Aorta (tissue), 5 donors: ENCODE measurements at regions not wholly inside any gene's neighbourhood (a gene's known extent, or its start where the extent isn't known, plus 50 kb on each side); places are given as distances from the start of the nearest gene placed in this dataset.

Source experiments
- ATAC-seq: fragments of 200-7000 bp; cut with Tn5 transposase; one replicate; pipeline ENCODE4 v1.9.1; 2022; ENCODE audit warnings: moderate library complexity; ENCODE audit not compliant: low FRiP score
- DNase-seq, 2 donors: peaks; one replicate each; pipeline ENCODE4 v3.0.0-alpha.2; 2020
- H3K27ac ChIP-seq, 2 donors: one replicate each; pipeline ENCODE4 v1.5.1; 2013; ENCODE audit warnings: low read length in 2 of 2, mild to moderate bottlenecking in 2 of 2, moderate library complexity in 2 of 2, control low read depth in 1 of 2, inconsistent platforms in 1 of 2, low read depth in 1 of 2
- H3K27me3 ChIP-seq, 2 donors: one replicate each; pipeline ENCODE4 v1.6.1; 2013; ENCODE audit warnings: control low read depth in 1 of 2, low read length in 1 of 2, mild to moderate bottlenecking in 1 of 2, moderate library complexity in 1 of 2; ENCODE audit not compliant: insufficient read depth in 2 of 2, control insufficient read depth in 1 of 2
- H3K36me3 ChIP-seq, 2 donors: one replicate each; pipeline ENCODE4 v1.6.1; 2013; ENCODE audit warnings: control low read depth in 1 of 2, low read length in 1 of 2, mild to moderate bottlenecking in 1 of 2; ENCODE audit not compliant: insufficient read depth in 2 of 2, control insufficient read depth in 1 of 2
- H3K4me1 ChIP-seq, 2 donors: one replicate each; pipeline ENCODE4 v1.6.1; 2013; ENCODE audit warnings: low read length in 2 of 2, control low read depth in 1 of 2, mild to moderate bottlenecking in 1 of 2, moderate library complexity in 1 of 2; ENCODE audit not compliant: insufficient read depth in 2 of 2, control insufficient read depth in 1 of 2
- H3K4me3 ChIP-seq, 2 donors: one replicate each; pipeline ENCODE4 v1.5.1; 2013; ENCODE audit warnings: low read length in 2 of 2, control low read depth in 1 of 2, mild to moderate bottlenecking in 1 of 2
- H3K9me3 ChIP-seq: one replicate; pipeline ENCODE4 v1.6.1; 2013; ENCODE audit warnings: mild to moderate bottlenecking, low read length; ENCODE audit not compliant: control insufficient read depth
- WGBS, 2 donors: extraction: QIAGEN DNeasy Blood & Tissue Kit; methylation state at CpG; one replicate each; pipeline ENCODE4 v1.1.7; 2013; 5-methylcytosine and 5-hydroxymethylcytosine counted together
- intact Hi-C, 2 donors: fragments of 100-400 bp; cut with DNase I; formaldehyde crosslinking; loops; one replicate each; pipeline versions ENCODE4 v1.14.2 to v1.15.0; 2022
- donor health status: healthy with polysubstance abuse.
- donor health status: Bipolar disorder and iron deficiency.
- donor health status: DM: no; HTN: no; CAD: no.
- donor health status: DM: no; HTN: no; CAD: no.
- donor health status: DM: yes; HTN: yes; CAD: no.

- WGBS, 2 donors = 90 to 94% methylated on average over 7 of the region's 7 CpGs
- intact Hi-C loops = no loop called here
- Histone ChIP-seq H3K4me3 (no peak overlapping the region), H3K4me1 (no peaks in the 10 kb centered on the region), H3K9me3 (no peaks in the 10 kb centered on the region), H3K27me3 (no peaks in the 10 kb centered on the region), H3K27ac (no peak overlapping the region), H3K36me3 (no peaks in the 10 kb centered on the region)
- DNase-seq (peak in 1 of 2 donors; percentile 63), ATAC-seq (no peak)
Observed at GRCh38 chr4:32318926-32319325, 1598.8 kb downstream of the PCDH7 start.

GRCh38 chr4:32321421-32321820, 1601.3 kb downstream of the PCDH7 start:
- intact Hi-C loops = no loop called here
- Histone ChIP-seq H3K27me3 (no peaks in the 10 kb centered on the region), H3K9me3 (no peaks in the 10 kb centered on the region), H3K27ac (no peak overlapping the region), H3K4me1 (no peaks in the 10 kb centered on the region), H3K36me3 (no peaks in the 10 kb centered on the region), H3K4me3 (no peak overlapping the region)
- ATAC-seq (no peak), DNase-seq (no peak)
- 60 to 74% methylated on average over 3 of the region's 3 CpGs for WGBS, 2 donors

- no peaks in the 10 kb centered on the region for H3K36me3 ChIP-seq
- no peak overlapping the region for H3K27ac ChIP-seq
- H3K4me3 ChIP-seq = no peak overlapping the region
- no peaks in the 10 kb centered on the region for H3K9me3 ChIP-seq
- no peaks in the 10 kb centered on the region for H3K4me1 ChIP-seq
- ATAC-seq = no peak
- 88 to 89% methylated on average over 1 of the region's 1 CpG for WGBS, 2 donors
- H3K27me3 ChIP-seq = no peaks in the 10 kb centered on the region
- intact Hi-C loops = no loop called here
- DNase-seq = no peak
Observed at GRCh38 chr4:32334759-32335158, 1614.6 kb downstream of the PCDH7 start.

GRCh38 chr4:32337403-32337802, 1617.2 kb downstream of the PCDH7 start:
- Histone ChIP-seq H3K36me3 (no peaks in the 10 kb centered on the region), H3K4me3 (no peak overlapping the region), H3K27ac (no peak overlapping the region), H3K4me1 (no peaks in the 10 kb centered on the region), H3K27me3 (no peaks in the 10 kb centered on the region), H3K9me3 (no peaks in the 10 kb centered on the region)
- DNase-seq = no peak
- ATAC-seq = no peak
- 68 to 74% methylated on average over 2 of the region's 2 CpGs for WGBS, 2 donors
- intact Hi-C loops = no loop called here

- DNase-seq (no peak), ATAC-seq (no peak)
- Histone ChIP-seq H3K9me3 (no peaks in the 10 kb centered on the region), H3K27ac (no peak overlapping the region), H3K36me3 (no peaks in the 10 kb centered on the region), H3K4me1 (no peaks in the 10 kb centered on the region), H3K4me3 (no peak overlapping the region), H3K27me3 (no peaks in the 10 kb centered on the region)
- intact Hi-C loops = no loop called here
Observed at GRCh38 chr4:32340591-32340990, 1620.4 kb downstream of the PCDH7 start.

- intact Hi-C loops = no loop called here
- no peak overlapping the region for H3K27ac ChIP-seq
- H3K36me3 ChIP-seq = no peaks in the 10 kb centered on the region
- no peak overlapping the region for H3K4me3 ChIP-seq
- ATAC-seq (no peak), DNase-seq (no peak)
- 60 to 64% methylated on average over 1 of the region's 1 CpG for WGBS, 2 donors
- H3K9me3 ChIP-seq = no peaks in the 10 kb centered on the region
- H3K4me1 ChIP-seq = no peaks in the 10 kb centered on the region
- H3K27me3 ChIP-seq = no peaks in the 10 kb centered on the region
Observed at GRCh38 chr4:32341342-32341741, 1621.2 kb downstream of the PCDH7 start.

- Histone ChIP-seq H3K9me3 (no peaks in the 10 kb centered on the region), H3K36me3 (no peaks in the 10 kb centered on the region), H3K27me3 (no peaks in the 10 kb centered on the region), H3K4me1 (no peaks in the 10 kb centered on the region), H3K4me3 (no peak overlapping the region), H3K27ac (no peak overlapping the region)
- intact Hi-C loops = no loop called here
- ATAC-seq (no peak), DNase-seq (no peak)
Observed at GRCh38 chr4:32342054-32342453, 1621.9 kb downstream of the PCDH7 start.

- intact Hi-C loops = no loop called here
- no peak overlapping the region for H3K4me3 ChIP-seq
- no peak for ATAC-seq
- peaks cover 0 to 2% of the 10 kb centered on the region in 2 donors for H3K27me3 ChIP-seq
- WGBS, 2 donors = 79 to 86% methylated on average over 4 of the region's 4 CpGs
- no peaks in the 10 kb centered on the region for H3K36me3 ChIP-seq
- H3K4me1 ChIP-seq = no peaks in the 10 kb centered on the region
- DNase-seq = no peak
- no peaks in the 10 kb centered on the region for H3K9me3 ChIP-seq
- no peak overlapping the region for H3K27ac ChIP-seq
Observed at GRCh38 chr4:32349026-32349425, 1628.9 kb downstream of the PCDH7 start.

GRCh38 chr4:32374206-32374605, 1654.0 kb downstream of the PCDH7 start:
- H3K9me3 ChIP-seq = no peaks in the 10 kb centered on the region
- no peak for DNase-seq
- no peak for ATAC-seq
- H3K4me1 ChIP-seq = no peaks in the 10 kb centered on the region
- no peaks in the 10 kb centered on the region for H3K36me3 ChIP-seq
- H3K4me3 ChIP-seq = no peak overlapping the region
- H3K27ac ChIP-seq = no peak overlapping the region
- intact Hi-C loops = no loop called here
- WGBS, 2 donors = 78 to 88% methylated on average over 2 of the region's 2 CpGs
- no peaks in the 10 kb centered on the region for H3K27me3 ChIP-seq
